BLaER1 (cell line): ENCODE measurements at regions not wholly inside any gene's neighbourhood (a gene's known extent, or its start where the extent isn't known, plus 50 kb on each side); places are given as distances from the start of the nearest gene placed in this dataset.

ENCODE experiments used
- H3K27ac ChIP-seq: shearing (Covaris generic); formaldehyde crosslinking; 2 replicates; pipeline ENCODE4 v1.8.1; 2022
- H3K27me3 ChIP-seq: shearing (Covaris generic); formaldehyde crosslinking; 2 replicates; pipeline ENCODE4 v1.8.1; 2022
- H3K36me3 ChIP-seq: shearing (Covaris generic); formaldehyde crosslinking; 2 replicates; pipeline ENCODE4 v1.8.1; 2022
- H3K4me1 ChIP-seq: shearing (Covaris generic); formaldehyde crosslinking; 2 replicates; pipeline ENCODE4 v1.8.1; 2022
- H3K4me2 ChIP-seq: shearing (Covaris generic); formaldehyde crosslinking; 2 replicates; pipeline ENCODE4 v1.8.1; 2022
- H3K4me3 ChIP-seq: shearing (Covaris generic); formaldehyde crosslinking; 2 replicates; pipeline ENCODE4 v1.8.1; 2022
- H3K9ac ChIP-seq: shearing (Covaris generic); formaldehyde crosslinking; 2 replicates; pipeline ENCODE4 v1.8.1; 2022
- H3K9me3 ChIP-seq: shearing (Covaris generic); formaldehyde crosslinking; 2 replicates; pipeline ENCODE4 v1.8.1; 2022
- H4K20me1 ChIP-seq: shearing (Covaris generic); formaldehyde crosslinking; 2 replicates; pipeline ENCODE4 v1.8.1; 2022
- Cebpa-rat ChIP-seq: shearing (Covaris generic); IDR thresholded peaks from 2 replicates; pipeline ENCODE4 v1.8.1; 2022

DNA sequence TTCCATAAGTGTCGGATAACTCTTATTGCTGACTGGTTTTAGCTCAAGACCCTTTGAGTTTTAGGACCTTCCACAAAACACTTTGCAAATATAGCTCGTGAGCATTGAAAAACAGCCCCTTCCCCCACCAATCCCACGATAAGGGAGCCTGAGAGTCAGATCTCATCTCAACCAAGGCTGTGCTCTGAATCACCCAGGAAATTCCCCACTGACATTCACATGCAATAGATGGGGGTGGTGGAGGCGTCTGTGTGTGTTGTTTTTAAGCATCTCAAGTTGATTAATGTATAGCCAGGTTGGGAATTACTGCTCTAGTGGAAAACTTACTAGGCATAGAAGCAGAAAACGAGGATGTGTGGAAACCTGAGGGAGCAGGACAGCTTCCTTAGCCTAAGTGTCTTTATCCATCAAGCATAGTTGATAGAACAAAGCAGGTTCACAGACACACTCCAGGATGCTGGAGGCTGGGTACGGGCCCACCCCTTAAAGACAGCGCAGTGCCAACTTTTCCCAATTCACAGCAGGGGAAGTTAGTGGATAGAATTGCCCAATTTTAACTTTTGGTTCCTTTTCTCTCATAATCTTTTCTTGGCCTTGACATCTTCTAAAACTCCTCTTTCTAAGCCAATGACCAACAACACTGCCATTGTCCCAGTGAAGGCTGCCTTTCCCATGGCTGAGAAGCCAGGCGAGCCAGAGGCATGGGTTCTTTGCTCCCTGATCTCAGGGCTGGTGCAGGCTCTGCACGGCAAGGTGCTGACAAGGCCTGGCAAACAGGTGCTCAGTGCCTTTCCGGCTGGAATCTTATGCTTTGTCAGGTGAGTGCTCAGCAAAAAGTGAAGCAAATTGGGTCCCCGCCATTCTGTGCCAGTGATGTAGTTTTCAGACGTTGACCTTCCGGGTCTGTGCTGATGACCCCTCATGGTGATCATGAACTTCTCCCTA lies 98.5 kb upstream of the INSIG1 start:
- Histone ChIP-seq H3K27me3 (no peaks in the 10 kb centered on the region), H3K4me2 (no peak overlapping the region), H3K27ac (no peak overlapping the region), H4K20me1 (no peaks in the 10 kb centered on the region), H3K9ac (no peak overlapping the region), H3K36me3 (no peaks in the 10 kb centered on the region), H3K4me3 (no peak overlapping the region), H3K9me3 (peaks cover 25% of the 10 kb centered on the region), H3K4me1 (peaks cover 29% of the 10 kb centered on the region)
- no peak for TF ChIP-seq Cebpa-rat

DNA sequence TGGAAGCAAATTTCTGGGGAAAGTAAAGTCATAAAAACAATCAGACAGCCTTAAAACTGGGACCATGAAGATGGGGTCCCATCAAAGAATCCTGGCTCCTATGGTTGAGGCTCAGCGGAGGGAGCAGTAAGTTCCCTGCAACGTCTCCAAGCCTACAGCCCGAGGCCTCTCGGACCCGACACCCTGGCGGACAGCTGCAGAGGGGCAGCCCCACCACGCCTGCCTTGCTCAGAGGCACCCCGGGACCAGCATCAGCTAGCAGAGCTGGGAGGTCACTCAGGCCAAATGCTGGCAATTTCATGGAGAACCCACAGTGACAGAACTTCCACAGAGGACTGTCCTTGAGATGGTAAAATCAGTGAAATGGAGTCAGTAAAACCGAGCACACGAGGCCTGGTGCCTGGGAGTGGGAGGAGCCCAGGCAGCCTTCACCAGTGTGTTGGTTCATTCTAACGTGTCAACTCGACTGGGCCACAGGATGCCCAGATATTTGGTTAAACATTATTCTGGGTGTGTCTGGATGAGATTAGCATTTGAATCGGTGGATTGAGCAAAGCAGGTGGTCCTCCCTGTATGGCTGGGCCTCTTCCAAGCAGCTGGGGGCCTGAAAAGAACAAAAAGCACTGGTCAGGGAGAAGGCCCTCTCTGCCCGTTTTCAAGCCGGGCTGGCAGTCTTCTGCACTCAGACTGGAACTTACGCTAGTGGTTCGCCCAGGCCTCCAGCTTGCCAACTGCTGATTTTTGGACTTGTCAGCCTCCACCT lies 96.2 kb upstream of the INSIG1 start:
- Histone ChIP-seq H3K4me3 (no peak overlapping the region), H3K9ac (no peak overlapping the region), H3K36me3 (no peaks in the 10 kb centered on the region), H3K27me3 (no peaks in the 10 kb centered on the region), H3K9me3 (peaks cover 7% of the 10 kb centered on the region), H3K4me2 (peak overlapping the region; percentile 95), H4K20me1 (no peaks in the 10 kb centered on the region), H3K4me1 (peaks cover 47% of the 10 kb centered on the region), H3K27ac (no peak overlapping the region)
- no peak for TF ChIP-seq Cebpa-rat

DNA sequence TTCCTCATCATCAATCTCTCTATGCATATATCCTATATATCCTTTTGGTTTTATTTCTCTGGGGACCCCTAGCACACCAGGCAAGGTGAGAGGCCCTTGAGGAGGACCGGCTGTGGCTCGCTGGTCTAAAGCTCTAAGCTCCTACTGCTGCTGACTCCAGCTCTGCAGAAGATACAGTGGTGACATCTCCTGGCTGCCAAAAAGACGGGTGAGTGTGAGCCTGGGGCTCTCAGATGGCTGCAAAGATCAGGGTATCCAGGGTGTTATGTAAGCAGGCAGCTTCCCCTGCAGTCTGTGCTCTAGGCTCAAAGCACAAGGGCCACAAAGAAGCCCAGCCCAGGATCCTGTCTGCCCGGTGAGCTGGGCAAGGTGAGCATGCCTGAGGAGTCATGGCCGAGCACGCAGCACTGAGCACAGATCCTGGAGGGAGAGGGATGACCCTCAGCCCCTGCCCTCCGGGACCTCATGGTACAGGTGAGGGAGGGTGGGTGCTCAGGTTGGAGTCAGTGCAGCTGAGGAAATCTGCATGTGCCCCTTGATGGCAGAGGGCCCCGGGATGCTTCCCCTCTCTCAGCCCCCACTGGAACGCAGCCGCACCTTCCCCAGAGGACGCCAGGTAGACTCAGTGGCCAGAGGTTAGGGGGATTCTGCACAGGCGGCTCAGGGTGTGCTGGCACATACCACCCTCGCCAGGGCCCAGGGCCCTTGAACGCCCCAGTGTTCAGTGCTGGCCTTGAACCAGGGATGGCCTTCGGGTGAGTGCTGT lies 95.4 kb upstream of the INSIG1 start:
- no peak for TF ChIP-seq Cebpa-rat

DNA sequence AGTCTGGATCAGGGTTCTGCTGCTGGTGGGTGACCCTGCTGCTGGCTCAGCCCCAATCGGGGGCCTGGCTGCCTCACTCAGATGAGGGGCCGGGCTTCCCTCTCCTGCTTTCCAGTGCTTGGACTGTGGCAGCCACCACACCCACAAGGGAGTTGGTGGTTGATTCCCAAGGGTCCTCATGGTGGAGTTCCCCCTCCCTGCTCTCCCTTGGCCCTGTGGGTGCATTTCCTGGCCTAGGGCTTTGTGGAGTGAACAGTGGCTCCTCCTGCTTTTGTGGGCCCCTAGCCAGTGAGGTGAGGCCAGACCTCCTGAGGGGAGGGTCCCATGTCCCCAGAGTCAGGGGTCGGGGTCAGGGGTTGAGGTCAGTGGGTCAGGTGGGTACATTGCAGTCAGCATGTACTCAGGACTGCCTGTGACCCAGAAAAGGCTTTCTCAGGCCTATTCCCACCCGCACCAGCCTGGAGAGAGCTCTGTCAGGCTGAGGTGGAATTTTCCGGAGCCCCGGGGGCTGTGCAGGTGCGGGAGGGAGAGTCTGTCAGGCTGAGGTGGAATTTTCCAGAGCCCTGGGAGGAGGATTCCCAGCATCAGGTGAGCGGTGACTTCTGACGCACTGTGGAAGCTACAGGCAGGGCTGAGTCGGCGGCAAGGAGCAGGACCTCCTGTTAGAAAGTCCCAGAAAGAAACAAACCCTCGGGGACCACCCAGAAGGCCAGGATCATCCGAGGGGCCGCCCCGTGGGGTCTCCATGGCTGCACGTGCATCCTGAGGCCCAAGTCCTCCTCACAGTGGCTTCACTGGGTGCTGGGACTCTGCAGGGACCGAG lies 94.4 kb upstream of the INSIG1 start:
- Histone ChIP-seq H4K20me1 (no peaks in the 10 kb centered on the region), H3K27me3 (no peaks in the 10 kb centered on the region), H3K27ac (peak overlapping the region; percentile 97), H3K9ac (peak overlapping the region; percentile 65), H3K36me3 (no peaks in the 10 kb centered on the region), H3K4me1 (peaks cover 58% of the 10 kb centered on the region), H3K9me3 (no peaks in the 10 kb centered on the region), H3K4me2 (peak overlapping the region; percentile 95), H3K4me3 (peak overlapping the region; percentile 48)
- no peak for TF ChIP-seq Cebpa-rat

More for the DNA sequence above, 95.4 kb upstream of the INSIG1 start:
- Histone ChIP-seq H4K20me1 (no peaks in the 10 kb centered on the region), H3K4me2 (peak overlapping the region; percentile 95), H3K27ac (no peak overlapping the region), H3K4me3 (no peak overlapping the region), H3K9ac (no peak overlapping the region), H3K27me3 (no peaks in the 10 kb centered on the region), H3K36me3 (no peaks in the 10 kb centered on the region), H3K4me1 (peaks cover 55% of the 10 kb centered on the region), H3K9me3 (no peaks in the 10 kb centered on the region)

DNA sequence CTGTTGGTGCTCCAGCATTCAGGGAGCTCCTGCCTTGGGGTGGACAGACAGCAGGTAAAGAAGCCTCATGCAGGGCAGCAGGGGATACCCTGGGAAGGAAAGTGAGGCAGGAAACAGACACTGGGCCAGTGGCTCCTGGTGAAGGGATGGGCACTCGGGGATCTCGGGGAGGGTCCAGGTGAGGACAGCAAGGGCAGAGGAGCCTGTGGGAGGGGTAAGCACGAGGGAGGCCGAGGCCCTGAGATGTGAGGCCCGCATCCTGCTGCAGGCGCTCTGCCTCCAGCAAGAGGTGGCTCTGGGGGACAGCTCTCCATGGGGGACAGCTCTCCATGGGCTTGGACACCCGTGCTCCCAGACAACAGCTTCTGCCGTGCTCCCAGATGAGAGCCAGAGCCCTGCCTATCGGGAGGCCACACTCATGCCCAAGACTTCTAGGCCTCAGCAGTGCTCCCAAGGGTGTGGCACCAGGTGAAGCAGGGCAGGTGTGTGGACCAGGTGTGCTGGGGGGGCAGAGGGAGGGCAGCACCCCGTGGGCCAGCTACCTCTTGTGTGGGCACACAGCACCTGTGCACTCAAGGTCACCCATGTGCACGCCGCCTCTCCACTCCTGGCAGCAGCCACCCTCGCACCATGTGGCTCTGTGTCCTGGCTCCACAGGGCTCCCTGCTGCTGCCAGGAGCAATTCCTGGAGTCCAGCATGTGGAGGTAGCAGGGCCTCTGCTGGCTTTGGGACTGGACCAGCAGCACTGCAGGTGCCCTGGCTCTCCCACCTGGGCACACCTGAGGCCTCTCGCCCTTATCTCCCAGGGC lies 93.6 kb upstream of the INSIG1 start:
- Histone ChIP-seq H3K4me3 (peak overlapping the region; percentile 73), H3K9ac (peak overlapping the region; percentile 65), H3K4me2 (peak overlapping the region; percentile 95), H3K27me3 (no peaks in the 10 kb centered on the region), H3K27ac (peak overlapping the region; percentile 97), H3K4me1 (peaks cover 63% of the 10 kb centered on the region), H3K36me3 (no peaks in the 10 kb centered on the region), H3K9me3 (no peaks in the 10 kb centered on the region), H4K20me1 (no peaks in the 10 kb centered on the region)
- no peak for TF ChIP-seq Cebpa-rat

DNA sequence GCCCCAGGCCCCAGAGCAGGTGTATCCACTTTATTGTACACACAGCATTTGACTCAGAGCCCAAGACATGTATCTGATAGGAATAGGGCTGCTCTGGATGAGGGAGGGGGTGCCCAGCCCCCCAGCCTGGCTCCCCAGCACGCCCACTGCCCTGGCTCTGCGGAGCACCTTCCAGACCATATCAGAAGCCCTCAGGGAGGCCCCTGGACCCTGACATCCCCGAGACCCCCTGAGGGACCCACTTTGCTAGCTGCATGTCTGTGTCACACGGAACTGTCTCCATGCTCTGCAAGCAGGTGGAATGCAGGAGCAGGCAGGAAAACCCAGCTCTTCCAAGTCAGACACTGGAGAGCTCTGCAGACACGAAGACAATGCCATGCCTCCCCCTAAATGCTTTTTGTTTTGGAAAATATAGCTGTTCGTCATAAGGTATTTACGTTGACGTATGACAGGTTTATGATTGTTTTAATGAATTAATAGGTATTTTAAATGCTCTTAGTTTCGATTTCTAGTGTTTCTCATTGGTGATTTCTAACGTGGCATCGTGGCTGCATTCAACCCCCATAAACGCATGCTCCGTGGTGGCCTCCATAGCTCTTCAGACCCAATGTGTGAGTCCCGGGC lies 92.8 kb upstream of the INSIG1 start:
- no peaks in the 10 kb centered on the region for H4K20me1 ChIP-seq
- H3K9me3 ChIP-seq = no peaks in the 10 kb centered on the region
- peak overlapping the region; percentile 95 for H3K4me2 ChIP-seq
- peak overlapping the region; percentile 97 for H3K27ac ChIP-seq
- H3K36me3 ChIP-seq = no peaks in the 10 kb centered on the region
- peaks cover 67% of the 10 kb centered on the region for H3K4me1 ChIP-seq
- no peaks in the 10 kb centered on the region for H3K27me3 ChIP-seq
- peak overlapping the region; percentile 91; the same call in 1 of the 2 replicates for H3K9ac ChIP-seq
- no peak for TF ChIP-seq Cebpa-rat
- H3K4me3 ChIP-seq = peak overlapping the region; percentile 73

DNA sequence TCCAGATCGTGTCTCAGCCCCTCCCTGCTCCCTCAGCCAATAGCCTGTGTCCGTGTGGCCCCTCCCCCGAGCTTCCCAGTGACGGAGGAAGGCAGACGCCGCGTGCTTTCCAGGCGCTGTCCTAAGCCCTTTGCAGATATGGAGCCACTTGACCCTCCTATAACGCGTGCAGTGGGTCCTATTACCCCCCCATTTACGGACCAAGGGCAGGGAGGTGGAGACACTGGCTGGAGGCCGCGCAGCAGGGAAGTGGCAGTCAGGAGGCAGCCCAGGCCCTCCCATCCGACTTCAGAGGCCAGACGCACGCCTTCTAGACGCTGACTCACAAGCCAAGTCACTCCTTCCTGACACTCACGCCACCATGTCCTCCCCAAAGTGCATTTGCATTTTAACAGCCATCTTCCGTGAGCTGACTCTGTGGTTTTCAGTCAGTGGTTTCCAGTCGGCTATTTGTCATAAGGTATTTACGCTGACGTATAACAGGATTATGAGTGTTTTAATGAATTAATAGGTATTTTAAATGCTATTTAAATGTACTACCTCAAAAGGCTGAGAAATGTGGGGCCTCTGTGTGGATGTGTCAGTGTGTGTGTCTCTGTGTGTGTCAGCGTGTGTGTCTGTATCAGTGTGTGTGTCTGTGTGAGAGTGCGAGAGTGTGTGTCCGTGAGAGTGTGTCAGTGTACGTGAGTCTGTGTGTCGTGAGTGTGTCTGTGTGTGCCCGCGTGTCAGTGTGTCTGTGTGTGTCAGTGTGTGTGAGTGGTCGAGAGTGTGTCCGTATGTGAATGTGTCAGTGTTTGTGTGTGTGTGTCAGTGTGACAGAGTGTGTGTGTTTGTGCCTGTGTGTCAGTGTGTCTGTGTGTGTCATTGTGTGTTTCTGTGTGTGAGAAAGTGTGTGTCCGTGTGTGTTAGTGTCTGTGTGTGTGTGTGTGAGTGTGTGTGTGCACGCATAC lies 92.0 kb upstream of the INSIG1 start:
- H3K9ac ChIP-seq = peak overlapping the region; percentile 91
- peak overlapping the region; percentile 97 for H3K27ac ChIP-seq
- no peaks in the 10 kb centered on the region for H3K27me3 ChIP-seq
- H3K4me1 ChIP-seq = peaks cover 67% of the 10 kb centered on the region
- H4K20me1 ChIP-seq = no peaks in the 10 kb centered on the region
- peak overlapping the region; percentile 73 for H3K4me3 ChIP-seq
- TF ChIP-seq Cebpa-rat = no peak
- peak overlapping the region; percentile 95 for H3K4me2 ChIP-seq
- H3K9me3 ChIP-seq = no peaks in the 10 kb centered on the region
- no peaks in the 10 kb centered on the region for H3K36me3 ChIP-seq
